K562 (cell line): ENCODE measurements at regions not wholly inside any gene's neighbourhood (a gene's known extent, or its start where the extent isn't known, plus 50 kb on each side); places are given as distances from the start of the nearest gene placed in this dataset.

Source experiments
- ATAC-seq: fragments of 200-7000 bp; cut with Tn5 transposase; 3 replicates; pipeline ENCODE4 v1.9.1; 2020; ENCODE audit warnings: moderate library complexity
- BruUV-seq: library from RNA; stranded (reverse); fragments of 400-500 nt; replicated peaks from 2 replicates; lab custom pipeline; 2021; lab: Mats Ljungman, UMichigan
- CTCF ChIA-PET: fragments of 300-600 bp; formaldehyde crosslinking; extraction: SDS; loops from one replicate; lab custom pipeline; 2021; ENCODE audit warnings: low intra/inter-chr PET ratio; lab: Yijun Ruan, JAX
- POLR2A ChIA-PET: fragments of 300-600, 350-650 bp; sonication (Branson Sonifier 250); formaldehyde crosslinking; extraction: SDS; loops from one replicate; lab custom pipeline; 2021; ENCODE audit warnings: antibody characterized with exemption, inconsistent platforms; lab: Yijun Ruan, JAX
- DNase-seq, 4 experiments: peaks; one replicate each; pipeline versions ENCODE4 v3.0.0 to v3.0.0-alpha.2; 2011 to 2018; ENCODE audit warnings: low spot score in 3 of 4, mixed read lengths in 3 of 4; ENCODE audit errors: extremely low read depth in 1 of 4
- FAIRE-seq: peaks from 2 replicates; lab custom pipeline; 2011; peaks lifted over from hg19 to GRCh38; lab: Jason Lieb, UNC
- H2AFZ ChIP-seq: 2 replicates; pipeline ENCODE4 v1.6.0; 2011; ENCODE audit warnings: low read depth, low read length, control low read depth, inconsistent platforms
- H3K27ac ChIP-seq: fragments of 200-600 bp; 3 replicates; pipeline ENCODE4 v1.8.0; 2011; ENCODE audit warnings: low read depth, mild to moderate bottlenecking, control low read depth, inconsistent platforms, low read length, moderate library complexity, mixed read lengths; ENCODE audit errors: extremely low read depth
- H3K27me3 ChIP-seq, 2 experiments: fragments of 300-600 bp in 1 of 2; 2 replicates in 1 of 2; 3 replicates in 1 of 2; pipeline versions ENCODE4 v1.6.0 to v1.8.0; 2011; ENCODE audit warnings: inconsistent platforms in 2 of 2, low read length in 2 of 2, mild to moderate bottlenecking in 1 of 2, mixed read lengths in 1 of 2, moderate library complexity in 1 of 2; ENCODE audit not compliant: control insufficient read depth in 2 of 2, insufficient read depth in 2 of 2
- H3K36me3 ChIP-seq: fragments of 300-600 bp; 3 replicates; pipeline ENCODE4 v1.8.0; 2011; ENCODE audit warnings: mild to moderate bottlenecking, low read length, inconsistent platforms; ENCODE audit not compliant: control insufficient read depth, insufficient read depth
- H3K4me1 ChIP-seq, 2 experiments: fragments of 200-600 bp in 1 of 2; replicated peaks in 1 of 2; 2 replicates in 1 of 2; 3 replicates in 1 of 2; pipeline versions ENCODE4 v1.5.1 to v1.8.0; 2011; ENCODE audit warnings: inconsistent platforms in 2 of 2, low read length in 2 of 2, mild to moderate bottlenecking in 1 of 2, mixed read lengths in 1 of 2, moderate library complexity in 1 of 2; ENCODE audit not compliant: control insufficient read depth in 2 of 2, insufficient read depth in 2 of 2
- H3K4me2 ChIP-seq: 2 replicates; pipeline ENCODE4 v1.6.1; 2011; ENCODE audit warnings: low read length, control low read depth, inconsistent platforms, mixed read lengths; ENCODE audit not compliant: insufficient read depth
- H3K4me3 ChIP-seq: fragments of 200-600 bp; sonication (generic), shearing (Covaris generic); 2 replicates; pipeline ENCODE4 v1.5.1; 2016; ENCODE audit warnings: control low read depth, inconsistent platforms
- H3K79me2 ChIP-seq: fragments of 200-600 bp; 3 replicates; pipeline ENCODE4 v1.8.0; 2011; ENCODE audit warnings: low read length, inconsistent platforms; ENCODE audit not compliant: control insufficient read depth, insufficient read depth
- H3K9ac ChIP-seq, 2 experiments: 2 replicates each; pipeline versions ENCODE4 v1.6.0 to v1.6.1; 2011; ENCODE audit warnings: low read depth in 2 of 2, low read length in 2 of 2, control low read depth in 1 of 2, inconsistent platforms in 1 of 2, mild to moderate bottlenecking in 1 of 2, mixed read lengths in 1 of 2; ENCODE audit not compliant: insufficient read depth in 1 of 2
- H3K9me1 ChIP-seq: one replicate; pipeline ENCODE4 v1.6.0; 2011; ENCODE audit warnings: inconsistent platforms, mild to moderate bottlenecking, low read length, moderate library complexity; ENCODE audit not compliant: control insufficient read depth, insufficient read depth
- H3K9me3 ChIP-seq: replicated peaks from 2 replicates; pipeline ENCODE4 v1.5.1; 2011; ENCODE audit warnings: low read depth, low read length, inconsistent platforms; ENCODE audit not compliant: control insufficient read depth, insufficient read depth
- H4K20me1 ChIP-seq: replicated peaks from 2 replicates; pipeline ENCODE4 v1.6.1; 2011; ENCODE audit warnings: low read length, inconsistent platforms, mixed read lengths; ENCODE audit not compliant: control insufficient read depth, insufficient read depth
- NONO ChIP-seq, 2 experiments: fragments of 200-400 bp in 1 of 2; fragments of 450-650 bp in 1 of 2; formaldehyde crosslinking in 1 of 2; IDR thresholded peaks; 2 replicates each; pipeline ENCODE4 v1.6.1; 2017; ENCODE audit warnings: low read depth in 2 of 2, mild to moderate bottlenecking in 2 of 2, moderate library complexity in 2 of 2, low read length in 1 of 2
- TAF15 ChIP-seq: fragments of 200-400 bp; formaldehyde crosslinking; IDR thresholded peaks from 2 replicates; pipeline ENCODE4 v1.6.1; 2017; ENCODE audit warnings: mild to moderate bottlenecking, low read depth, low read length, moderate library complexity
- TARDBP ChIP-seq: fragments of 450-650 bp; IDR thresholded peaks from 2 replicates; pipeline ENCODE4 v1.6.1; 2016
- THRB ChIP-seq: fragments of 450-650 bp; formaldehyde crosslinking; conservative IDR thresholded peaks from 2 replicates; pipeline ENCODE4 v1.4.0; 2022; ENCODE audit warnings: mild to moderate bottlenecking, missing genetic modification characterization
- WGBS: fragments of 100-300 bp; shearing (Covaris generic); methylation state at CpG from one replicate; pipeline ENCODE4 v1.1.6; 2016; ENCODE audit warnings: low coverage, mixed read lengths; ENCODE audit not compliant: insufficient coverage; ENCODE audit errors: missing lambda C conversion rate; 5-methylcytosine and 5-hydroxymethylcytosine counted together
- in situ Hi-C: fragments of 300-500 bp; cut with MboI; formaldehyde crosslinking; loops from 4 replicates; pipeline ENCODE4 v1.15.0; 2018; ENCODE audit warnings: inconsistent platforms, mixed read lengths
- intact Hi-C: fragments of 100-400 bp; cut with micrococcal nuclease; formaldehyde crosslinking; loops from 2 replicates; pipeline ENCODE4 v1.14.2; 2022

GRCh38 chr6:9520417-9521151, 894.3 kb downstream of the TFAP2A start:
- Histone ChIP-seq H3K9ac (no peak overlapping the region), H3K9me1 (no peaks in the 10 kb centered on the region), H3K27me3 (no peaks in the 10 kb centered on the region), H4K20me1 (no peaks in the 10 kb centered on the region), H3K79me2 (no peaks in the 10 kb centered on the region), H2AFZ (no peak overlapping the region), H3K4me1 (no peaks in the 10 kb centered on the region), H3K36me3 (no peaks in the 10 kb centered on the region), H3K27ac (no peak overlapping the region), H3K9me3 (no peaks in the 10 kb centered on the region), H3K4me2 (no peak overlapping the region), H3K4me3 (no peak overlapping the region)
- POLR2A ChIA-PET, result no interaction called here
- no peak for ATAC-seq
- DNase-seq, result no peak
- intact Hi-C loops (no loop called here), in situ Hi-C loops (no loop called here)
- 1% methylated on average over 8 of the region's 8 CpGs for WGBS
- no TSS peak for BruUV-seq
- CTCF ChIA-PET, result no interaction called here
- TF ChIP-seq NONO (IDR thresholded peaks at IDR 0.05; ENCODE audit: low read depth in 2 of 2, low read length in 1 of 2), result no peak
- TF ChIP-seq TARDBP, result no peak
- no peak for TF ChIP-seq THRB (CRISPR knock-in tag)
- TF ChIP-seq TAF15, result no peak
- FAIRE-seq, result no peak
